RWPE2 (cell line): ENCODE measurements at regions not wholly inside any gene's neighbourhood (a gene's known extent, or its start where the extent isn't known, plus 50 kb on each side); places are given as distances from the start of the nearest gene placed in this dataset.

ENCODE experiments used
- ATAC-seq: fragments of 200-7000 bp; cut with Tn5 transposase; 3 replicates; pipeline ENCODE4 v1.9.1; 2021; ENCODE audit warnings: low read depth
- DNase-seq: peaks from one replicate; pipeline ENCODE4 v3.0.0-alpha.2; 2020; ENCODE audit warnings: low spot score
- H3K27ac ChIP-seq: fragments of 450-650 bp; 2 replicates; pipeline ENCODE4 v1.5.1; 2017; ENCODE audit warnings: mild to moderate bottlenecking; ENCODE audit not compliant: poor library complexity, severe bottlenecking
- H3K27me3 ChIP-seq: fragments of 250-450 bp; sonication (Bioruptor Pico); 2 replicates; pipeline ENCODE4 v1.5.1; 2021; ENCODE audit warnings: mild to moderate bottlenecking, moderate library complexity; ENCODE audit not compliant: insufficient read depth, poor library complexity, severe bottlenecking
- H3K36me3 ChIP-seq: fragments of 250-450 bp; sonication (Bioruptor Pico); 2 replicates; pipeline ENCODE4 v1.5.1; 2020; ENCODE audit warnings: low read depth, mild to moderate bottlenecking, moderate library complexity
- H3K4me1 ChIP-seq: fragments of 250-450 bp; sonication (Bioruptor Pico); 2 replicates; pipeline ENCODE4 v1.5.1; 2021; ENCODE audit warnings: mild to moderate bottlenecking, moderate library complexity; ENCODE audit not compliant: insufficient read depth, poor library complexity, severe bottlenecking
- H3K4me3 ChIP-seq: fragments of 250-450 bp; sonication (Bioruptor Pico); 2 replicates; pipeline ENCODE4 v1.5.1; 2021; ENCODE audit warnings: mild to moderate bottlenecking, moderate library complexity; ENCODE audit not compliant: severe bottlenecking
- H3K9me3 ChIP-seq: fragments of 250-450 bp; sonication (Bioruptor Pico); 2 replicates; pipeline ENCODE4 v1.5.1; 2021; ENCODE audit warnings: mild to moderate bottlenecking, moderate library complexity; ENCODE audit not compliant: severe bottlenecking
- CTCF ChIP-seq: fragments of 450-650 bp; IDR thresholded peaks from one replicate; pipeline ENCODE4 v1.5.1; 2017; ENCODE audit warnings: mild to moderate bottlenecking, moderate library complexity; ENCODE audit not compliant: poor library complexity, severe bottlenecking

- TF ChIP-seq CTCF = no peak
- DNase-seq (no peak), ATAC-seq (no peak)
- Histone ChIP-seq H3K27ac (no peak overlapping the region), H3K36me3 (no peaks in the 10 kb centered on the region), H3K4me3 (no peak overlapping the region), H3K27me3 (peaks cover 4% of the 10 kb centered on the region), H3K9me3 (peaks cover 5% of the 10 kb centered on the region), H3K4me1 (no peaks in the 10 kb centered on the region)
Observed at GRCh38 chr6:28750926-28751458, 172.8 kb downstream of the TRIM27 start.

GRCh38 chr6:28751514-28751913 is 172.3 kb downstream of the TRIM27 start:
- Histone ChIP-seq H3K36me3 (no peaks in the 10 kb centered on the region), H3K27me3 (peaks cover under 1% of the 10 kb centered on the region), H3K4me1 (no peaks in the 10 kb centered on the region), H3K4me3 (no peak overlapping the region), H3K27ac (no peak overlapping the region), H3K9me3 (peaks cover 5% of the 10 kb centered on the region)
- no peak for ATAC-seq
- no peak for DNase-seq
- TF ChIP-seq CTCF = no peak

DNA sequence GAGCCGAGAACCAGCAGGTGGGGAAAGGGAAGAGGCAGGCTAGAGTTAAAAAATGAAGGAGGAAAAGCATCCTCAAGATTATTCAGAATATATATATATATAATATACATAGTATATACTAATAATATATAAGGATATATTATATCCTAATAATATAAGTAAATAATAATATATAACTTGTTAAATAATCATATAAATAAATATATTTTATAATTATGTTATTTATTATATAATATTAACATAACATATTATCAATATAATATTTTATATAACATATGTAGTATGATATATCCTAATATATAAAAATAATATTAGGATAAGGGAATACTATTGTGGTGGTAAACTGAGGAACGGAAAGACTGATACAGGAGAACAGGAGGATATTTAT is 171.8 kb downstream of the TRIM27 start:
- DNase-seq (no peak), ATAC-seq (no peak)
- no peaks in the 10 kb centered on the region for H3K36me3 ChIP-seq
- H3K4me3 ChIP-seq = no peak overlapping the region
- no peak for TF ChIP-seq CTCF
- no peak overlapping the region for H3K27ac ChIP-seq
- H3K4me1 ChIP-seq = no peaks in the 10 kb centered on the region
- peaks cover 5% of the 10 kb centered on the region for H3K9me3 ChIP-seq
- H3K27me3 ChIP-seq = no peaks in the 10 kb centered on the region

- no peaks in the 10 kb centered on the region for H3K9me3 ChIP-seq
- H3K36me3 ChIP-seq = no peaks in the 10 kb centered on the region
- H3K4me3 ChIP-seq = no peak overlapping the region
- H3K27ac ChIP-seq = no peak overlapping the region
- DNase-seq (no peak), ATAC-seq (no peak)
- H3K27me3 ChIP-seq = no peaks in the 10 kb centered on the region
- TF ChIP-seq CTCF = no peak
- H3K4me1 ChIP-seq = no peaks in the 10 kb centered on the region
Observed at GRCh38 chr6:28757429-28758045, 166.2 kb downstream of the TRIM27 start.
